UCSD-AML1 (cell line): ENCODE measurements at regions not wholly inside any gene's neighbourhood (a gene's known extent, or its start where the extent isn't known, plus 50 kb on each side); places are given as distances from the start of the nearest gene placed in this dataset.
"Not testable (repeated sequence)": the region's sequence is repeated elsewhere in the genome, so short reads cannot be mapped to it uniquely, and the experiment has no call there.

Experiments
- DNase-seq: peaks from one replicate; lab custom pipeline; 2025; ENCODE audit not compliant: unreplicated experiment; lab: John Stamatoyannopoulos, UW

DNA sequence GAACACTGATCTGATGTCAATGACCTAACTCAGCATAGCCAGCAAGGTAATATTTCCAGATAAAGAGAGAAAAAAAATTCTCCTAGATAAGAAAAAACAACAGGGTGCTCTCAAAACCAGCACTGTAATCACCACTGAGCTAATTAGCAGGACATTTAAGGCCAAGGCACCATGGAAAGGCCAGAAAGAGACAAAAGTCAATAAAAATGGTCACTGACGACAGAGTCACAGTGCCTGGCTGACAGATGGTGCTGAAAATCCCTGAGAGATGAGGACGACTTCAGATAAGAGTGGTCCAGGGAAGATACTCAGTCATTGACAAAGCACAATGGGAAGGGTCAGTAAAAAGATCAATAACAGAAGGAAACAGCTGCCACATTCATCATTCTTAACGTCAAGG, 186.7 kb downstream of the SPATA31A6 start:
- not testable (repeated sequence) for DNase-seq

DNA sequence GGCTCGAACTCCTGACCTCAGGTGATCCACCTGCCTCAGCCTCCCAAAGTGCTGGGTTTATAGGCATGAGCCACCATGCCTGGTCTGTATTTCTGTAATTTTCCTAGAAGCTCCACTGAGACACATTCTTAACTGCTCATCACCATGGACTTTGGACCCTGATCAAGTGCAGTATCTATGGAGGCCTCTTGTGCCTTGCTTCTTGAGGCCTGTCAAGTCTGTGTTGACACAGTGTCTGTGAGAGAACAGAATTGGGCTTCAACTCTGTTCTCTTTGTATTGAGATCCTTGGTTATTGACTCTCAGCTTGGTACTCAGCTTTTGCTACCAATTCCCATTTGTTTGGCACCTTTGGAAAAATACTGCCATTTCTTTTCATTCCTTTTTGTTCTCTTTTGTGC, 188.0 kb downstream of the SPATA31A6 start:
- DNase-seq, result not testable (repeated sequence)

DNA sequence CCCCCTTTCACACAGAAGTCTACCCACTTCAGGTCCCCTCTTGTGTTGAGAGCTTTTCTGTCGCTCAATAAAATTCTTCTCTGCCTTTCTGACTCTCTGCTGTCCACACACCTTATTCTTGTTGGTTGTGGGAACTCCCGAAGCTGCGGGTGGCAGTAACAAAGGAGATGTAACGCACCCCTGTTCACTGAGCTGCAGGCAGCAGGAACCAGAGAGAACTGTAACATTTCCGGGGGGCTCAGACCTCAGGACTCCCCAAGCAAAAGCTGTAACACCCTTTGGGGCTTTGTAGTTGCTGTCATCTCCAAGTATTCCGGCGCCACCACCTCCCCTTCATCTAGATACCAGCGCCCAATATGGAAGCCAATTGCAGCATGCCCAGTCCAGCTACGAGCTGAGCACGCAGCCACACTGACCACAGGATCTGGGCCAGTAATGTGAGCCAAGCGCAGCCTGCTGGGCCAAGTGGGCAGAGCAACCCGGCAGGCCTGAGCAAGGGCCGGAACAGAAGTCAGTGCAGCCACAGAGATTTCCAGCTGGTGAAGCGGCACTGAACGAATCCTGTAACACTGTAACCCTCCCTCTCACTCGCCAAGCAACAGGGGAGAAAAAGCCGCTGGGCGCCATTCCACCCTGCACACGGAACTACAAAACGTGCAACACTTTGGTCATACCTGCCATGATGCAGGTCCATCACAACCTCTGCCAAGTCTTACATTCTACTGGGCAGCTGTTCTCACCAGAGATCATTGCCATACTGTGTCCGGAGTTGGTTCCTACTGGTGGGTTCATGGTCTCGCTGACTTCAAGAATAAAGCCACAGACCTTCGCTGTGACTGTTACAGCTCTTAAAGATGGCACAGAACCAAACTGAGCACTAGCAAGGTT, 194.3 kb downstream of the SPATA31A6 start:
- not testable (repeated sequence) for DNase-seq

DNA sequence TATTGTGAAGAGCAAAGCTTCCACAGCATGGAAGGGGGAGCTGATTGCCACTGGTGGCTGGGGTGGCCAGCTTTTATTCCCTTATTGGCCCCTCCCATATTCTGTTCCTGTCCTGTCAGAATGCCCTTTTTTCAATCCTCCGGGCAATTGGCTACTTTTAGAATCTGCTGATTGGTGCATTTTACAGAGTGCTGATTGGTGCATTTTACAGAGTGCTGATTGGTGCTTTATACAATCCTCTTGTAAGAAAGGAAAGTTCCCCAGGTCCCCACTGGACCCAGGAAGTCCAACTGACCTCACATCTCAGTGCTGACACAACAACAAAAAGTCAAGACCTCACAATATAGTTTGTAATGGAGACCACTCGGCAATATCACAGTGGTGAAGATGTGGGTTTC, 195.0 kb downstream of the SPATA31A6 start:
- DNase-seq, result no peak

DNA sequence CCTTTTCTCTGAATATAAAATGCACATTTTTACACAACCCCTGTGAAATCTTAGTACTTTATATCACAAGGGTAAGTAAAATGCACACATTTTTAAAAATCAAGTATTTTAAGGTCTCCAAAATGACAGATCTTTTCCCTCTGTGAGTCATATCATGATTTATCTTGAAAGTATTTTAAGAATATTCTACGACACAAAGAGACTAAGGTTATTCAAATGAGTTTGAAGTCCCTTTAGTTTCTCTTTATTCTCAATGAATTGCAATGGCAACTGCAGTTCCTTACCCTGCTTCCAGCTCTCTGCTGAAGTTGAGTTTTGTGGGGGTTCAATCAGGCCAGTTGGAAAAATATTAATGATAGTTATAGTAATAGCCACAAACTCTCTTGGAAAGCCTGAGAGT, 196.1 kb downstream of the SPATA31A6 start:
- DNase-seq, result not testable (repeated sequence)

DNA sequence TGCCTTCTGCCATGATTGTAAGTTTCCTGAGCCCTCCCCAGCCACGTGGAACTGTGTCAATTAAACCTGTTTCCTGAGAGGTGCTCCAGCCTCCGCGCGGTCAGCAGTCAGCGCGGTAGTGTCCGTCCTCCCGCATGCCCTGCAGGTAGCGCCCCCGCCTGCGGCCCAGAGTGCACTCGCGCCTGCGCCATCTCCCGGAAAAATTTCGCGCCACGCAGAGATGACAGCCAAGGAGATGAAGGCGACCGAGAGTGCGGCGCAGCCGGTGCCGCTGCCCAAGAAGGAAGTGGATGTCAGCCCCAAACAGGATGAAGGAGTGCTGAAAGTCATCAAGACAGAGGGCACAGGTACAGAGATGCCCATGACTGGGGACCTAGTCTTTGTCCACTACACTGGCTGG, 201.1 kb downstream of the SPATA31A6 start:
- DNase-seq, result not testable (repeated sequence)

DNA sequence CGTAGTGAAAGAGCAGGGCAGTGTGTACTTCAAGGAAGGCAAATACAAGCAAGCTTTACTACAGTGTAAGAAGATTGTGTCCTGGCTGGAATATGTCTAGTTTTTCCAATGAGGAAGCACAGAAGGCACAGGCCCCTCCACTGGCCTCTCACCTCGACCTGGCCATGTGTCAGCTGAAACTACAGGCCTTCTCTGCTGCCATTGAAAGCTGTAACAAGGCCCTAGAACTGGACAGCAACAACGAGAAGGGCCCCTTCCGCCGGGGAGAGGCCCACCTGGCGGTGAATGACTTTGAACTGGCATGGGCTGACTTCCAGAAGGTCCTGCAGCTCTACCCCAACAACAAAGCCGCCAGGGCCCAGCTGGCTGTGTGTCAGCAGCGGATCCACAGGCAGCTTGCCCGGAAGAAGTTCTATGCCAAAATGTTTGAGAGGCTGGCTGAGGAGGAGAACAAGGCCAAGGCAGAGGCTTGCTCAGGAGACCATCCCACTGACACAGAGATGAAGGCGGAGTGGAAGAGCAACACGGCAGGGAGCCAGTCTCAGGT, 202.2 kb downstream of the SPATA31A6 start:
- DNase-seq, result not testable (repeated sequence)

DNA sequence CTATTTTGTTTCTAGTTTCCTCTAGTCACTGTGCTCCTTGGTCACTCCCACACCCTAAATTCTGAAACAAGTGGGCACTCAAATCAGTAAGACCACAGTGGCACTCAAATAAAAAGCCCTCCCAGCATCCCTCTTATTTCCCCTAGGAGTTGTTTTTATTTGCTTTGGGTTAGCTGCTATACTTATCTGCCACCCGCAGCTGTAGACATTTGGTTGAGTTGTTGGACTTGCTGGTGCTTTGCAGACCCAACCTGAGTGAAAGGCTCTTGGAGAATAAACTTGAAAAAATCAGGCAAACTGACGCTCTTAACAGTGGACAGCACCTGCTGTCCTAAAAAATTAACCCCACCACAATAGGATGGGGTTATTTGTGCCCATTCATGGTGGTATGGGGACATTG, 203.0 kb downstream of the SPATA31A6 start:
- no peak for DNase-seq

DNA sequence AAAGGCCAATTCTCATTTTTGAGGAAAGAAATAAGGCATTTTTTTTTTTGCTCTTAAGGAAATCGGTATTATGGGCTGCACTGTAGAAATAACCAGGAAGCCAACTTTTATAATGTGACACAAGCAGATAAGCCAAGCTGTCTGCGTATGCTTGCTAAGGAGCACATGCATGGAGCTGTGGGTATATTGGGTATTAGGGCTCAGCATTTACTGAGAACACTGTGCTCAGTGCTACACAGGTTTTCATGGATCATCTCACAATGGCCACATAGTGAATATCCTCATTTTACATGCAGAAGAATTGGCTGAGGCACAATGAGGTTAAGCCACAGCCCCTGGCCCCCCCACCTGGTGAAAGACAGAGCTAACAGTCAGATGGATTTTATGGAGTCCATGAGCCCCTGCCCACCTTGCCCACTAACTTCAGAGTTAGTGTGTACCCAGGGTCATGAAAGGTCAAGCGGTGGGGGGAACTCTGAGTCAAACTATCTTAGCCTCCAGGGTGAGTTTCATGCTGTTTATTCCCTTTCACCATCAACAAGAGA, 204.8 kb downstream of the SPATA31A6 start:
- DNase-seq, result no peak

DNA sequence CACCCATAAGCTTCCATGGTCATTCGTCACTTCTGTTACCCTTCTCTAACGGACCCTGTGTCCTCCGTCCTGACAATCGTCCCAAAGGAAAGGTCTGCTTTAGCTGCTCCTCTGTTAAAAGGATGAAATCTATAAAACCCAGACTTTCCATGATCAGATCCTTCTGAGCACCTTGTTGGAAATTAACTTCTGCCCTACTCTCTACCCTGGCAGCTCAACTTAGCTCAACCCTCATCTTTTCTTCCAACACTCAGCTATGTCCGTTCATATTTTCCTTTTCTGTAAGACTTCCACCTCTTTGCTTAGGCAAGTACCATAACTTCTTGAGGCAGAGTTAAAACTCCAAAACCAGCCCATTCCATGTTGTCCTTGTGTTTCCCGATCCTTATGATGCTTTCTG, 205.4 kb downstream of the SPATA31A6 start:
- no peak for DNase-seq

DNA sequence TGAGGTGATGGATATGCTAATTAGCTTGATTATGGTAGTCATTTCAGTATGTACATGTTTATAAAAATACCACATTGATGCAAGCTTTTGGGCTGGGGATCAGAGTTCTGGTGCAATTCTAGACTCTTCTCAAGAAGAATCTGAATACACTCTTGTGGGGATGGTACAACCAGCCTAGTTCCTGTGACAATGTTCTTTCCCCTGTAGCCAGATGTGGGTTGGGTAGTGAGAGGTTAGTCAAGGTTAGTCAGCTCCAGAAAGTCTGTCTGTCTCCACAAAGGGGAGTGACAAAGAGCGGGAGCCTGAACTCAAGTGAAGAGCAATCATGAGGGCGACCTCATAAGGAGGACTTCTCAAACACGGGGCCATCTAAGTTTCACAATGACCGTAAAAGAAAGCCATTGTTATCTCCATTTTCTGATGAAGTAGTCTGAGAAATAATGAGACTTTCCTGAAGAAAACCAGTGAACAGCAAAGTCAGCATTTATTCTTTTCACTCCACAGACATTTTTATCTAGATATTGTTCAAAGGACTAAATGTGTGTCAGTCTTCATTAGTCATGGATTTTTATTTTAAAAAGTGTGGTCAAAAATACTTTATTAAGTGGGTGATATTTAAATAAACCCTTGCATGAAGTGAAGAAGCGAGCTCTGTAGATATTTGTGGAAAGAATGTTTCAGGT, 209.5 kb downstream of the SPATA31A6 start:
- not testable (repeated sequence) for DNase-seq

DNA sequence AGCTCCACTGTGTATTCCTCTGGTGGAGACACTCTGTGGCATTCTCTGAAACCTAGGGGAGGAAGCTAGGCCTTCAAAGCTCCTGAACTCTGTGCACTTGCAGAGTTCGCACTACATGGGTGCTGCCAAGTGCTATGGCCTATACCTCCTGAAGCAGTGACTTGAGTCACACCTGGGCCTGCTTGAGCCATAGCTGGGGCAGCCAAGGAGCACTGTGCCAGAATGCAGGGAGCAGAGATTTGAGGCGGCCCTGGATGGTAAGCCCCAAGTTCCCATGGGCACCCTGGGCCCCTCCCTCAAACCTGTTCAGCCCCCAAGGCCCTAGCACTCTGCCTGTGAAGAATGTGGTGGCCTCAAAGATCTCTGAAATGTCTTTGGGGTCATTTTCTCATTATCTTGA, 212.9 kb downstream of the SPATA31A6 start:
- no peak for DNase-seq

DNA sequence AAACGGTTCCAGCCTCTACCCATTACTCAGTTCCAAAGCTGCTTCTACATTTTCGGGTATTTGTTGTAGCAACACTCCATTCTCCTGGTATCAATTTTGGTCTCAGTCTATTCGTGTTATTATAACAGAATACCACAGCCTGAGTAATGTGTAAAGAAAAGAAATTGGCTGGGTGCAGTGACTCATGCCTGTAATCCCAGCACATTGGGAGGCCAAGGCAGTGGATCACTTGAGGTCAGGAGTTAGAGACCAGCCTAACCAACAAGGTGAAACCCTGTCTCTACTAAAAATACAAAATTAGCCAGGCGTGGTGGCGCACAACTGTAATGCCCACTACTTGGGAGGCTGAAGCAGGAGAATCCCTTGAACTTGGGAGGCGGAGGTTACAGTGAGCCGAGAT, 213.9 kb downstream of the SPATA31A6 start:
- DNase-seq, result not testable (repeated sequence)

DNA sequence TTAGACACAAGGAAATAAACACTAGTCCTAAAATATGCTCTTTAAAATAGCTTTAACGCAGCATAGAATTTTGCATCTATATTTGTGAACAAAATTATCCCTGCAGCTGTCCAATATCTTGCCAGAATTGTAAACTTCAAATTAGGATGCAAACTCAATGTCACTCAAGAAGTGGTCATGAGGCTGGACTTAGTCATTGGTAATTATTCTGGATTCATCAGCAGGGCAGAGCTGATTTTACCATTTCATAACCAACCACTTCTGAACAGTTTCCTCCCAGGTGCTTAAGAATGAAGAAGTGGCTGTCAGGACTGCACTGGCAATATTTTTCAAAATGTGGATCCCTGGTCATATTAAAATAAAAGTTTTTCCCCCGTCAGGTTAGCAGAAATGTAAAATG, 219.5 kb downstream of the SPATA31A6 start:
- DNase-seq, result not testable (repeated sequence)

DNA sequence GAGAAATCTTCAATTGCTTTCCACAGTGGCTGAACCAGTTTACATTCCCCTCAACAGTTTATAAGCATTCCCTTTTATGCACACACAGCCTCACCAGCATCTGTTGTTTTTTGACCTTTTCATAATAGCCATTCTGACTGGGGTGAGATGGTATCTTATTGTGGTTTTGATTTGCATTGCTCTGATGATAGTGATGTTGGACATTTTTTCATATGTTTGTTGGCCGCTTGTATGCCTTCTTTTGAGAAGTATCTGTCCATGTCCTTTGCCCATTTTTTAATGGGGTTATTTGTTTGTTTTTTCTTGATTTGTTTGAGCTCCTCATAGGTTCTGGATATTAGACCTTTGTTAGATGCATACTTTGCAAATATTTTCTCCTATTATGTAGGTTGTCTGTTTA, 226.1 kb downstream of the SPATA31A6 start:
- DNase-seq, result not testable (repeated sequence)

DNA sequence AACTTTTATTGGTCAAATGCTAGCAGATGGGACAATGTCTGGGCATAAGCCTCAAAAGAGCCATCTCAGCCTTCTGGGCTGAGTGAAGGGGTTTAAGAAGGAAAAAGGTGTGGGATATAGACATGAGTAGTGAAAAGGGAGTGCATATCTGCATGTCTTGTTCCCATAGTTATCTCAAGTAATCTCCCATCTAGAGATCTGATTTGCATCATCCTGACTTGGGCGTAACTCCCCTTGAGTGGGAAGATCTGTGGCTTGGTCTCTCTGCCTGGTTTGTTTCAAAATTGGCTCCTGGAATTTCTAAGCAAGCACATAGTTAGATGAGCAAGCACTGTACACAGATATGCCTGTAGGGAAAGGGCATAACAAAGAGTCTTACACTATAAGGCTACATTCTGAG, 228.9 kb downstream of the SPATA31A6 start:
- not testable (repeated sequence) for DNase-seq

DNA sequence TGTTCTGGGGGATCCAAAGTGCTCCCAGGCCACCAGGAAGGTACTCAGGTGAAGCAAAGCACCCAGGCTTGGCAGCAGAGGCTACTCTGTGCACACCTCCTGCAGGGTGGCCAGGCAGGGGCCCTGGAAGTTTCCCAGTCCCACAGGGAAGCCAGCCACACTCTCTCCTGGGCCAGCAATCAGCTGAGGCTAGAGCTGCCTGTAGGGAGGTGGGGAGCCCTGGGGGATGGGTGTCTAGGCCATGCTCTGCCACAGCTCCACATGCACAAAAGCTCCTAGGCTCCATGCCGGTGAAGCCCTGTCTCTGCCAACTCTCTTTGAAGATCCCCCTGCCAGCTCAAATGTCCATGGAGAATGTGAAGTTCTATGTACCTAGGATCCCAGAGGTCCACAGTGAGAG, 231.4 kb downstream of the SPATA31A6 start:
- not testable (repeated sequence) for DNase-seq

DNA sequence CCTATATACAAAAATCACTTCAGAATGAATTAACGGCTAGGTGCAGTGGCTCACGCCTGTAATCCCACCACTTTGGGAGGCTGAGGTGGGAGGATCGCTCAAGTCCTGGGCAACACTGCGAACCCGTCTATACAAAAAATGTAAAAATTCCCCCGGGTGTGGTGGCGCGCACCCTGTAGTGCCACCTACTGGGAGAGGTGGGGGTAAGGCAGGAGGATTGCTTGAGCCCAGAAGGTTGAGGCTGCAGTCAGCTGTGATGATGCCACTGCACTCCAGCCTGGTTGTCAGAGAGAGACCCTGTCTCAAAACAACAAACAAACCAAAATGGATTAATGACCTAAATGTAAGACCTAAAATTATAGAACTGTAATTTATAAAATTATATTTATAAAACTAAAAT, 236.2 kb downstream of the SPATA31A6 start:
- DNase-seq, result not testable (repeated sequence)

DNA sequence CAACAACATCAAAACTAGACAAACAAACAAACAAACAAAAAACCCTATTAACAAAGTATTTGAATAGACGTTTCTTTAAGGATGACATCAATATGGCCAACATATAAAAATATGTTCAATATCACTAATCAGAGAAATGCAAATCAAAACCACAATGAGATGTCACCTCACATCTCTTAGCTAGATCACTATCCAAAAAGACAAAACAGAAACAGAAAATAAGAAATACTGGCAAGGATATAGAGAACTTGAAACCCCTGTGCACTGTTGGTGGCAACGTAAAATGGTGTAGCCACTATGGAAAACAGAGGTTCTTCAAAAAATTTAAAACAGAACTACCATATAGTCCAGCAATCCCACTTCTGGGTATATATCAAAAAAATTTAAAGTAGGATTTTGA, 236.9 kb downstream of the SPATA31A6 start:
- DNase-seq, result not testable (repeated sequence)

DNA sequence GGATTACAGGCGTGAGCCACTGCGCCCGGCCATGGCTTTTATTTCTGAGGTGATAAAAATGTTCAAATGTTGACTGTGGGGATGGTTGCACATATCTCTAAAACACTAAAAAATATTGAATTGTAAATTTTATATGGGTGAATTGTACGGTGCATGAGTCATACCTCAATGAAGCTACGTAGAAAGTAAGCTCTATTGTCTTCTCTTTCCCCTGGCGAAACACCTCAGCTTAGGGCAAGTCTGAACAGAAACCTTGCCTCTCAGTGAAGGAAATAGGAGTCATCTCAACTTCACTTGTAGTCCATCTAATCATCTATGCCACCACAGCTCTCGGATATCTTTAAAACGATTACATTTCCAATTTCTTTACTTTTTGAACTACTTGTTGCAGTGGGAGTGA, 238.2 kb downstream of the SPATA31A6 start:
- not testable (repeated sequence) for DNase-seq
